RWPE2 (cell line): ENCODE measurements at regions not wholly inside any gene's neighbourhood (a gene's known extent, or its start where the extent isn't known, plus 50 kb on each side); places are given as distances from the start of the nearest gene placed in this dataset.

ENCODE experiments used
- ATAC-seq: fragments of 200-7000 bp; cut with Tn5 transposase; 3 replicates; pipeline ENCODE4 v1.9.1; 2021; ENCODE audit warnings: low read depth
- DNase-seq: peaks from one replicate; pipeline ENCODE4 v3.0.0-alpha.2; 2020; ENCODE audit warnings: low spot score
- H3K27ac ChIP-seq: fragments of 450-650 bp; 2 replicates; pipeline ENCODE4 v1.5.1; 2017; ENCODE audit warnings: mild to moderate bottlenecking; ENCODE audit not compliant: poor library complexity, severe bottlenecking
- H3K27me3 ChIP-seq: fragments of 250-450 bp; sonication (Bioruptor Pico); 2 replicates; pipeline ENCODE4 v1.5.1; 2021; ENCODE audit warnings: mild to moderate bottlenecking, moderate library complexity; ENCODE audit not compliant: insufficient read depth, poor library complexity, severe bottlenecking
- H3K36me3 ChIP-seq: fragments of 250-450 bp; sonication (Bioruptor Pico); 2 replicates; pipeline ENCODE4 v1.5.1; 2020; ENCODE audit warnings: low read depth, mild to moderate bottlenecking, moderate library complexity
- H3K4me1 ChIP-seq: fragments of 250-450 bp; sonication (Bioruptor Pico); 2 replicates; pipeline ENCODE4 v1.5.1; 2021; ENCODE audit warnings: mild to moderate bottlenecking, moderate library complexity; ENCODE audit not compliant: insufficient read depth, poor library complexity, severe bottlenecking
- H3K4me3 ChIP-seq: fragments of 250-450 bp; sonication (Bioruptor Pico); 2 replicates; pipeline ENCODE4 v1.5.1; 2021; ENCODE audit warnings: mild to moderate bottlenecking, moderate library complexity; ENCODE audit not compliant: severe bottlenecking
- H3K9me3 ChIP-seq: fragments of 250-450 bp; sonication (Bioruptor Pico); 2 replicates; pipeline ENCODE4 v1.5.1; 2021; ENCODE audit warnings: mild to moderate bottlenecking, moderate library complexity; ENCODE audit not compliant: severe bottlenecking
- CTCF ChIP-seq: fragments of 450-650 bp; IDR thresholded peaks from one replicate; pipeline ENCODE4 v1.5.1; 2017; ENCODE audit warnings: mild to moderate bottlenecking, moderate library complexity; ENCODE audit not compliant: poor library complexity, severe bottlenecking

- Histone ChIP-seq H3K36me3 (no peaks in the 10 kb centered on the region), H3K27me3 (no peaks in the 10 kb centered on the region), H3K27ac (no peak overlapping the region), H3K9me3 (no peaks in the 10 kb centered on the region), H3K4me3 (no peak overlapping the region), H3K4me1 (no peaks in the 10 kb centered on the region)
- TF ChIP-seq CTCF, result no peak
- DNase-seq (no peak), ATAC-seq (no peak)
Measured at GRCh38 chr2:58796239-58796910, 555.2 kb upstream of the FANCL start.

GRCh38 chr2:58794916-58795315 lies 553.8 kb upstream of the FANCL start:
- no peaks in the 10 kb centered on the region for H3K9me3 ChIP-seq
- no peak for ATAC-seq
- no peak for TF ChIP-seq CTCF
- H3K27ac ChIP-seq, result no peak overlapping the region
- no peak for DNase-seq
- H3K27me3 ChIP-seq, result no peaks in the 10 kb centered on the region
- H3K4me3 ChIP-seq, result no peak overlapping the region
- no peaks in the 10 kb centered on the region for H3K4me1 ChIP-seq
- no peaks in the 10 kb centered on the region for H3K36me3 ChIP-seq

- DNase-seq (no peak), ATAC-seq (no peak)
- Histone ChIP-seq H3K27ac (no peak overlapping the region), H3K9me3 (no peaks in the 10 kb centered on the region), H3K27me3 (no peaks in the 10 kb centered on the region), H3K36me3 (no peaks in the 10 kb centered on the region), H3K4me3 (no peak overlapping the region), H3K4me1 (no peaks in the 10 kb centered on the region)
- TF ChIP-seq CTCF, result no peak
Measured at GRCh38 chr2:58794103-58794502, 553.0 kb upstream of the FANCL start.

- ATAC-seq (no peak), DNase-seq (no peak)
- Histone ChIP-seq H3K27ac (no peak overlapping the region), H3K9me3 (no peaks in the 10 kb centered on the region), H3K4me3 (no peak overlapping the region), H3K36me3 (no peaks in the 10 kb centered on the region), H3K27me3 (no peaks in the 10 kb centered on the region), H3K4me1 (no peaks in the 10 kb centered on the region)
- TF ChIP-seq CTCF, result no peak
Measured at GRCh38 chr2:58788402-58788801, 547.3 kb upstream of the FANCL start.

- Histone ChIP-seq H3K4me1 (no peaks in the 10 kb centered on the region), H3K36me3 (no peaks in the 10 kb centered on the region), H3K27ac (no peak overlapping the region), H3K9me3 (no peaks in the 10 kb centered on the region), H3K4me3 (no peak overlapping the region), H3K27me3 (peaks cover 29% of the 10 kb centered on the region)
- ATAC-seq (no peak), DNase-seq (no peak)
- no peak for TF ChIP-seq CTCF
Measured at GRCh38 chr2:58770846-58771245, 529.7 kb upstream of the FANCL start.
